Activated naive CD4-positive, alpha-beta T cell treated with anti-CD3 and anti-CD28 coated beads, Interleukin-2, amount 50 U/mL, for 24 hours (primary cell): ENCODE measurements at regions not wholly inside any gene's neighbourhood (a gene's known extent, or its start where the extent isn't known, plus 50 kb on each side); places are given as distances from the start of the nearest gene placed in this dataset.
"Not testable (repeated sequence)": the region's sequence is repeated elsewhere in the genome, so short reads cannot be mapped to it uniquely, and the experiment has no call there.

ENCODE experiments used
- H3K27ac Mint-ChIP-seq: one replicate; pipeline ENCODE4 v1.8.0; 2021; ENCODE audit warnings: mild to moderate bottlenecking, mixed read lengths
- H3K27me3 Mint-ChIP-seq: one replicate; pipeline ENCODE4 v1.8.0; 2021; ENCODE audit warnings: mixed read lengths
- H3K36me3 Mint-ChIP-seq: one replicate; pipeline ENCODE4 v1.8.0; 2021; ENCODE audit warnings: mixed read lengths
- H3K4me1 Mint-ChIP-seq: one replicate; pipeline ENCODE4 v1.8.0; 2021; ENCODE audit warnings: mixed read lengths
- H3K4me3 Mint-ChIP-seq: one replicate; pipeline ENCODE4 v1.8.0; 2021; ENCODE audit warnings: mild to moderate bottlenecking, mixed read lengths
- H3K9me3 Mint-ChIP-seq: one replicate; pipeline ENCODE4 v1.8.0; 2021; ENCODE audit warnings: mixed read lengths

DNA sequence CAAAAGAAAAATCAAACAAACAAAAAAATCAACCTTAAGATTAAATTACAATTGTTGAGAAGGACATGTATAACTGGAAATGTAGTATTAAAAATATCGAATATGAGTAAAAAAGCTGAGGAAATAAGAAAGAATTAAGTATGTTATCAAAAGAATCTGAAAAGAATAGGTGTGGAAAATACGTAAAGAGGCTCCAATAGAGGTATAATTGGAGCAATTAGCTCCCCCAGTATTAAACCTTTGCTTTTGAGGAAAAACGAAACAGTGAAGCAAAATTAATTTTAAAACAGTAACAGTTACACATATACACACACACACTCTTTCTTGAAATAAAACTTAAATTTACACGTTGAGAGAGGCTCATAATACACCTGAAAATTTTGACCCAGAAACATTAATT is 578.7 kb upstream of the ADAMTS16 start:
- no peaks in the 10 kb centered on the region for H3K36me3 Mint-ChIP-seq

GRCh38 chr5:4563400-4563799 is 576.7 kb upstream of the ADAMTS16 start:
- Mint-ChIP-seq H3K9me3 (peaks cover 32% of the 10 kb centered on the region), H3K4me3 (no peak overlapping the region), H3K36me3 (no peaks in the 10 kb centered on the region), H3K4me1 (no peaks in the 10 kb centered on the region), H3K27ac (no peak overlapping the region), H3K27me3 (no peaks in the 10 kb centered on the region)

More for the DNA sequence above, 578.7 kb upstream of the ADAMTS16 start:
- peaks cover 32% of the 10 kb centered on the region for H3K9me3 Mint-ChIP-seq
- no peak overlapping the region for H3K4me3 Mint-ChIP-seq
- H3K27me3 Mint-ChIP-seq = no peaks in the 10 kb centered on the region
- H3K4me1 Mint-ChIP-seq = no peaks in the 10 kb centered on the region
- no peak overlapping the region for H3K27ac Mint-ChIP-seq

DNA sequence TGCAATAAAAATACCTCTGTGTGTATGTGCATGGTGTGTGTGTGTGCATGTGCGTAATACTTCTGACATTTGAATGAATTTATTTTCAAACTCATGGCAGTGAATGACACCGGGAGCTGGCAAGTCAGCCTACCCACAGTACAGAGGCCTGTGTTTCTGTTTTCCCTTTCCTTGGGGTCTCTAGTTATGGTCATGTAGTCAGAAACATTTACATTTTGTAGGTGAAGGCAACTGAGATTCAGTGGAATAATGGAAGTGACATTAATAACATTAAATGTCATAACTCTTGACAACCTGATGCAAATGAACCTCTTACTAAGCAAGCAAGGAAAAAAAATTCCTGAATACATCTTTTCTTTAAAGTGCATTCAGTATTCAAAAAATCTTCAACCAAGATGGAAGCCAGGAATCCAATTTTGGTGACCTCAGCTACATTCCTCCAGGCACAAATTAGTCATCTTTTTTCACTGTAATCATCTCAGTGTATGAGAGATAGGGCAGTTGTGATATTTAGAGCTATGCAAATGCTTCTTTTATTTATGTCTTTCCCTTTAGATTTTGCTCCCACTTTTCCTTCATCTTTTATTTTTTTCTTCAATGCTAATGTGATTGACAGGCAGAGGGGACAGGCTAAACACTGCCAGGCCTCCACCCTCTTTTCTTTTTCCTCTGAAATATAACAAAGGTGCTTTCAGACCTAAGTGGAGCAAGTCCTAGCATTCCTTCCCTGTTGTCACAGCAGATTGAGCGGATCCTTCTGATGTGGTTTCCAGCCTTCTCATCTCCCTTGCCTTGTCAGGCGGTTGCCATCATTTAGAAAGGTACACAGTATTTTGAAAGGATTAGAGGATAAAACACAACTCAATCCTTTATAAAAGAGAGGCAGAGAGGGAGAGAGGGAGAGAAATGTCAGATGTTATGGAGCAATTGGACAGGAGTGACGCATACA is 569.8 kb upstream of the ADAMTS16 start:
- no peak overlapping the region for H3K27ac Mint-ChIP-seq
- H3K4me3 Mint-ChIP-seq = no peak overlapping the region
- H3K36me3 Mint-ChIP-seq = no peaks in the 10 kb centered on the region
- no peaks in the 10 kb centered on the region for H3K27me3 Mint-ChIP-seq
- H3K4me1 Mint-ChIP-seq = no peaks in the 10 kb centered on the region
- peaks cover 5% of the 10 kb centered on the region for H3K9me3 Mint-ChIP-seq

DNA sequence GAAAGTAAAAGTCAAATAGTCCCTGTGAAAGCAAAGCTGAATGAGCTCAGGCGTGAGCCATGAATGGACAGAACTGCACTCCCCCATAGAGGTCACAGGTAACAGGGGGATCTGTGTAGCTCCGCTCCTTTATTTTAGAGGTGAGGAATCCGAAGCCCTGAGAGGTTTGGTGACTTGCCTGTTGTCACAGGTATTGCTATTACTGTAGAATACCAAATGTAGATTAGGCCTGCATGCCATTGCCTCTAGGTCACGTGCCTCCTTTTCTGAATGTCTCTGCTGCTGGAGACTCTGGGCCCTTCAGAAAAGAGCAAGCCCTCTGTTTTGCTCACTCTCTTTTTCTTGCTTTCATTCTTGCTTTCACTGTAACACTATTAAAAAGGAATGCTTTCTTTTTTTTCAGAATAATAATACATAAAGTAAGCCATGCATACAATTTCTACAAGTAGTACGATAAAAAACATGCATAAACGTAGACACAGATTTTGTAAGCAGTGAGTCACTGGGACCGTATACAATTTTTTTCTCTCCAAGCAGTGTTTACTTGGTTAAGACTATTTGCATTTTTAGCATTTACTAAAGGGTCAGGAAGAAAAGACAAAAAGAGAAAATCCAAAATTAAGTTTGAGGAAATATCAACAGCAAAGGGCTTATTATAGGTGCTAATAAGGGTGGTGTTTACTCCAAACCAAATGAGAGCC is 568.7 kb upstream of the ADAMTS16 start:
- Mint-ChIP-seq H3K4me1 (no peaks in the 10 kb centered on the region), H3K4me3 (no peak overlapping the region)

DNA sequence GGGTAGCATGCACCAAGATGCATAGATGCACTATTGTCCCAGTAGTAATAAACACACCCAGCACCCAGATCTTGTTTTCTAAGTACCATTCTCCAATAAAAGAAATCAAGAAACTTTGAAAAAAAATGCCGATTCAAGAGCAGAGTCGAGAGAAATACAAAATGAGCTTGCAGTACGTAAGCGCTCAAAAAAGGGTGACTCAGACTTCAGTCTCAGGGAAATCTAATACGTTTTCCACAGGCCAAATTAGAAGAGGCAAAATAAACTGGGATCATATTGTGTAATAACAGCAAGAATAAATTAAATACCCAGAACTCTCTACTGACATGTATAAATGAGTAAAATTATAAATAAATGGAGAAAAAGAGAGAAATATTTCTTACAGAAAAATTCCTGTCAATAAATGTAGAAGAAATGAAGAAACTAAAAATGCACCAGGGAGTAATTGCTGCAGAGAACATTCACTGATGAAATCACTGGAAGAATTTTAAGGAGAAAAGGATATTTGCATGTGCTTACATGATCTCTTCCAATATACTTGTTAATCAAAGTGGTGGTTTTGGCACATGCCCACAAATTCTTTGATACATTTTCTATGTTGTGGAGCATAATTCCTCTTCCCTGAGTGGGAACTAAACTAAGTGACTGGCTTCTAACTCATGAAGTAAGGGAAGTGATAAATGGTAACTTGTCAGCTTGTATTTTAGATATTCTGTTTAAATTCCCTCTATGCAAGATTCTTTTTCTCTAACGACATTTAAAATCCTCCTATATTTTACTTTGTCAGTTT is 567.6 kb upstream of the ADAMTS16 start:
- Mint-ChIP-seq H3K27me3 (no peaks in the 10 kb centered on the region), H3K9me3 (peaks cover 2% of the 10 kb centered on the region), H3K4me3 (no peak overlapping the region), H3K4me1 (no peaks in the 10 kb centered on the region), H3K27ac (no peak overlapping the region), H3K36me3 (no peaks in the 10 kb centered on the region)

More for the DNA sequence above, 568.7 kb upstream of the ADAMTS16 start:
- H3K27ac Mint-ChIP-seq = no peak overlapping the region
- peaks cover 5% of the 10 kb centered on the region for H3K9me3 Mint-ChIP-seq
- H3K36me3 Mint-ChIP-seq = no peaks in the 10 kb centered on the region
- no peaks in the 10 kb centered on the region for H3K27me3 Mint-ChIP-seq

DNA sequence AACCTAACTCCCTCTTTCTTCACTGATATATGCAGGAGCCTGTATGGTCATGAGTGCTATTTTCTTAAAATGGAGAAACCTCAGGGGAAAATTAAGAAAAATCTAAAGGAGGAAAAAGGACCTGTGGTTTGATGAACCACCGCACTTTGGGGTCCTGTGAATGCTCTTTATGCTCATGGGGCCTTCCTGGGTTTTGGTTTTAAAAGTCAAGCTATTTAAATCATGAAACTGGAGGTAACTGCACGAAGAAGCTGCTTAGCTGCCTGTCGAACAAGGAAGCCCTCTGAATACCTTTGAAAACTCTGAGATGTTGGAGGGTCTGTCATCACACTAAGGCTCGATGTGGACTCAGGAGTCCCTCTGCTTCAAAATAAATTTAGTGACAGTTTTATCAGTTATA is 564.5 kb upstream of the ADAMTS16 start:
- no peak overlapping the region for H3K27ac Mint-ChIP-seq
- no peaks in the 10 kb centered on the region for H3K27me3 Mint-ChIP-seq
- H3K36me3 Mint-ChIP-seq = no peaks in the 10 kb centered on the region
- no peak overlapping the region for H3K4me3 Mint-ChIP-seq
- peaks cover 5% of the 10 kb centered on the region for H3K9me3 Mint-ChIP-seq
- no peaks in the 10 kb centered on the region for H3K4me1 Mint-ChIP-seq

DNA sequence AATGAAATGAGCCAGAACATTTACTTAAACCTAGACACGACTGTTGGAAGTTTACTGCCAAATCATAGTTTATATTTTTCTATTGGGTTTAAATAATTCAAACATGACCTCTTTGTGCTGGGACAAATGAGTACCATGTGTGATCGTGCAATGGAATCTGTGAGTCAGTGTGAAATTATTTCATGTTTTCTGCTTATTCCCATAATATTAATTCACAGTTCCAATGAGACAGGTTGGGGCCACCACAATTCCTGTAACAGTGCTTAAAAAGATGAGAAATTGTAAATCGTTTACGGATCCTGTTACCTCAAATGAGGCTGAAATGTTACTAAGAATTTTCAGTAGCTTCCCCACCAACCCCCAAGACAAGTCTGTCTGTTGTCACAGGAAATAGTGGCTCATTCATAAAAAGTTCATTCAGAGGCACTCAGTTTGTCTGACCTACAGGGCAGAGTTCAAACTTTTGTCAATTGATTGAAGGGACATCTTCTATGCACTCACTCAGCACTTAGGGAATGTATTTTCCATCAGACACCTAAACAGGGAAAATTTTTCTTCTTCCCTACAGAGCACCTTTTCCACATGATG is 563.9 kb upstream of the ADAMTS16 start:
- H3K9me3 Mint-ChIP-seq = peaks cover 11% of the 10 kb centered on the region
- no peaks in the 10 kb centered on the region for H3K27me3 Mint-ChIP-seq
- no peaks in the 10 kb centered on the region for H3K36me3 Mint-ChIP-seq
- no peak overlapping the region for H3K4me3 Mint-ChIP-seq
- no peak overlapping the region for H3K27ac Mint-ChIP-seq
- H3K4me1 Mint-ChIP-seq = no peaks in the 10 kb centered on the region

GRCh38 chr5:4576908-4577307 is 563.2 kb upstream of the ADAMTS16 start:
- H3K9me3 Mint-ChIP-seq = peaks cover 11% of the 10 kb centered on the region
- H3K4me1 Mint-ChIP-seq = no peaks in the 10 kb centered on the region

DNA sequence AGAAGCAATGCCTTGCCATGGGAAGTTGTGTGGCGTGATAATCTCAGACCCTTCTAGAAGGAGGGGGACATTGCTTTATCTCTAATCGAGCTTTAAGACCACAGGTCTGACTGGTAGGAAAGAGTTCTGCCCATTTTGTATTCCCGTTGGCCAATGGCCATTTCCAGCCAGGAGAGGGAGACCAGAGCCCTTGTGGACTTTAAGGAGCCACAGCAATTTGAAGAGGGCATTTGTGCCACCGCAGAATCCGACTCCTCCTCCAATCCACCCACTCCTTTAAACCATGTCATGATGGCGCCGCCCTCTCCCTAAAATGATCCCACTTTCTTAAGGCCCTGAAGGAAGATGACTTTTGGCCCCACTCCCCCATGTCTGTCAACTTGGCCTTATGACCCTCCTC is 560.5 kb upstream of the ADAMTS16 start:
- no peak overlapping the region for H3K27ac Mint-ChIP-seq
- H3K4me1 Mint-ChIP-seq = no peaks in the 10 kb centered on the region
- no peaks in the 10 kb centered on the region for H3K27me3 Mint-ChIP-seq
- no peaks in the 10 kb centered on the region for H3K36me3 Mint-ChIP-seq
- no peak overlapping the region for H3K4me3 Mint-ChIP-seq
- peaks cover 11% of the 10 kb centered on the region for H3K9me3 Mint-ChIP-seq

More at GRCh38 chr5:4576908-4577307, 563.2 kb upstream of the ADAMTS16 start:
- Mint-ChIP-seq H3K36me3 (no peaks in the 10 kb centered on the region), H3K27ac (no peak overlapping the region), H3K4me3 (no peak overlapping the region), H3K27me3 (no peaks in the 10 kb centered on the region)

GRCh38 chr5:4580772-4581171 is 559.4 kb upstream of the ADAMTS16 start:
- no peaks in the 10 kb centered on the region for H3K4me1 Mint-ChIP-seq
- no peaks in the 10 kb centered on the region for H3K36me3 Mint-ChIP-seq
- no peak overlapping the region for H3K27ac Mint-ChIP-seq
- peaks cover 11% of the 10 kb centered on the region for H3K9me3 Mint-ChIP-seq
- no peak overlapping the region for H3K4me3 Mint-ChIP-seq
- H3K27me3 Mint-ChIP-seq = no peaks in the 10 kb centered on the region

- no peak overlapping the region for H3K27ac Mint-ChIP-seq
- H3K27me3 Mint-ChIP-seq = no peaks in the 10 kb centered on the region
- no peak overlapping the region for H3K4me3 Mint-ChIP-seq
- H3K4me1 Mint-ChIP-seq = no peaks in the 10 kb centered on the region
- H3K36me3 Mint-ChIP-seq = no peaks in the 10 kb centered on the region
- H3K9me3 Mint-ChIP-seq = peaks cover 11% of the 10 kb centered on the region
Observed at GRCh38 chr5:4581289-4581688, 558.8 kb upstream of the ADAMTS16 start.

GRCh38 chr5:4584982-4585381 is 555.1 kb upstream of the ADAMTS16 start:
- Mint-ChIP-seq H3K4me3 (no peak overlapping the region), H3K27ac (no peak overlapping the region), H3K9me3 (peaks cover 17% of the 10 kb centered on the region), H3K27me3 (no peaks in the 10 kb centered on the region), H3K4me1 (no peaks in the 10 kb centered on the region), H3K36me3 (no peaks in the 10 kb centered on the region)

GRCh38 chr5:4613440-4613839 is 526.7 kb upstream of the ADAMTS16 start:
- H3K4me3 Mint-ChIP-seq = no peak overlapping the region
- no peaks in the 10 kb centered on the region for H3K27me3 Mint-ChIP-seq
- peaks cover 19% of the 10 kb centered on the region for H3K9me3 Mint-ChIP-seq
- no peak overlapping the region for H3K27ac Mint-ChIP-seq
- H3K36me3 Mint-ChIP-seq = no peaks in the 10 kb centered on the region
- H3K4me1 Mint-ChIP-seq = no peaks in the 10 kb centered on the region

- no peak overlapping the region for H3K4me3 Mint-ChIP-seq
- H3K27ac Mint-ChIP-seq = no peak overlapping the region
- H3K4me1 Mint-ChIP-seq = no peaks in the 10 kb centered on the region
- H3K9me3 Mint-ChIP-seq = peaks cover 19% of the 10 kb centered on the region
- H3K27me3 Mint-ChIP-seq = no peaks in the 10 kb centered on the region
- H3K36me3 Mint-ChIP-seq = no peaks in the 10 kb centered on the region
Observed at GRCh38 chr5:4614088-4614487, 526.0 kb upstream of the ADAMTS16 start.

DNA sequence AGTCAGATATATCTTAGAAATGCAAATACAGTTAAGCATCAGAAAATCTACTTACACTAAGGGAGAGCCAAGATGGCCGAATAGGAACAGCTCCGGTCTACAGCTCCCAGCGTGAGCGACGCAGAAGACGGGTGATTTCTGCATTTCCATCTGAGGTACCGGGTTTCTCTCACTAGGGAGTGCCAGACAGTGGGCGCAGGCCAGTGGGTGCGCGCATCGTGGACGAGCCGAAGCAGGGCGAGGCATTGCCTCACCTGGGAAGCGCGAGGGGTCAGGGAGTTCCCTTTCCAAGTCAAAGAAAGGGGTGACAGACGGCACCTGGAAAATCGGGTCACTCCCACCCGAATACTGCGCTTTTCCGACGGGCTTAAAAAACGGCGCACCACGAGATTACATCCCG is 524.8 kb upstream of the ADAMTS16 start:
- H3K9me3 Mint-ChIP-seq = peaks cover 12% of the 10 kb centered on the region
- H3K36me3 Mint-ChIP-seq, H3K4me3 Mint-ChIP-seq, H3K27me3 Mint-ChIP-seq, H3K27ac Mint-ChIP-seq, H3K4me1 Mint-ChIP-seq: not testable (repeated sequence)
